HepG2 (cell line): ENCODE measurements at regions not wholly inside any gene's neighbourhood (a gene's known extent, or its start where the extent isn't known, plus 50 kb on each side); places are given as distances from the start of the nearest gene placed in this dataset.

ENCODE experiments used
- ATAC-seq: fragments of 200-7000 bp; cut with Tn5 transposase; 3 replicates; pipeline ENCODE4 v1.9.1; 2020; ENCODE audit warnings: mild to moderate bottlenecking, moderate library complexity
- BruUV-seq: library from RNA; stranded (reverse); fragments of 400-500 nt; replicated peaks from 2 replicates; lab custom pipeline; 2021; lab: Mats Ljungman, UMichigan
- CTCF ChIA-PET: fragments of 300-600 bp; formaldehyde crosslinking; extraction: SDS; loops from one replicate; lab custom pipeline; 2021; ENCODE audit warnings: low total read pairs, inconsistent platforms, low intra/inter-chr PET ratio; lab: Yijun Ruan, JAX
- POLR2A ChIA-PET: fragments of 350-600 bp; sonication (Branson Sonifier 250); formaldehyde crosslinking; loops from one replicate; lab custom pipeline; 2020; ENCODE audit warnings: antibody characterized with exemption, inconsistent platforms; lab: Yijun Ruan, JAX
- DNase-seq: peaks from one replicate; pipeline ENCODE4 v3.0.0-alpha.2; 2015; ENCODE audit warnings: low spot score
- FAIRE-seq: peaks from 3 replicates; lab custom pipeline; 2011; peaks lifted over from hg19 to GRCh38; lab: Jason Lieb, UNC
- H2AFZ ChIP-seq: one replicate; pipeline ENCODE4 v1.6.1; 2011; ENCODE audit warnings: low read length, inconsistent platforms
- H3K27ac ChIP-seq: fragments of 300-600 bp; 3 replicates; pipeline ENCODE4 v1.8.0; 2011; ENCODE audit warnings: mixed run types, mild to moderate bottlenecking, mixed read lengths, low read length, inconsistent platforms; ENCODE audit not compliant: insufficient read depth; ENCODE audit errors: extremely low read length
- H3K27me3 ChIP-seq, 2 experiments: fragments of 200-600 bp in 1 of 2; 2 replicates in 1 of 2; 3 replicates in 1 of 2; pipeline versions ENCODE4 v1.6.0 to v1.8.0; 2011; ENCODE audit warnings: low read length in 2 of 2, mild to moderate bottlenecking in 2 of 2, moderate library complexity in 2 of 2, inconsistent platforms in 1 of 2; ENCODE audit not compliant: insufficient read depth in 2 of 2, control insufficient read depth in 1 of 2
- H3K36me3 ChIP-seq, 2 experiments: fragments of 200-600 bp in 1 of 2; replicated peaks in 1 of 2; 2 replicates in 1 of 2; 3 replicates in 1 of 2; pipeline versions ENCODE4 v1.5.1 to v1.8.0; 2011; ENCODE audit warnings: low read length in 2 of 2, inconsistent platforms in 1 of 2; ENCODE audit not compliant: insufficient read depth in 2 of 2, control insufficient read depth in 1 of 2
- H3K4me1 ChIP-seq: 2 replicates; pipeline ENCODE4 v1.5.1; 2012; ENCODE audit warnings: low read length, inconsistent platforms; ENCODE audit not compliant: insufficient read depth
- H3K4me2 ChIP-seq: 2 replicates; pipeline ENCODE4 v1.6.0; 2011; ENCODE audit warnings: low read depth, low read length, inconsistent platforms
- H3K4me3 ChIP-seq, 3 experiments: fragments of 200-600 bp in 1 of 3; sonication (generic), shearing (Covaris generic) in 1 of 3; replicated peaks in 1 of 3; 2 replicates each; pipeline ENCODE4 v1.5.1; 2011 to 2016; ENCODE audit warnings: low read length in 3 of 3, inconsistent platforms in 2 of 3, low read depth in 2 of 3, mild to moderate bottlenecking in 2 of 3, control low read depth in 1 of 3, mixed read lengths in 1 of 3; ENCODE audit not compliant: insufficient read depth in 1 of 3
- H3K79me2 ChIP-seq: one replicate; pipeline ENCODE4 v1.6.1; 2011; ENCODE audit warnings: low read length, inconsistent platforms; ENCODE audit not compliant: insufficient read depth
- H3K9ac ChIP-seq: 2 replicates; pipeline ENCODE4 v1.6.0; 2011; ENCODE audit warnings: mild to moderate bottlenecking, low read depth, low read length, inconsistent platforms; ENCODE audit not compliant: insufficient read depth
- H3K9me3 ChIP-seq: 2 replicates; pipeline ENCODE4 v1.5.1; 2012; ENCODE audit warnings: mild to moderate bottlenecking, low read length
- H4K20me1 ChIP-seq: 2 replicates; pipeline ENCODE4 v1.6.0; 2011; ENCODE audit warnings: inconsistent platforms, mild to moderate bottlenecking, low read length, moderate library complexity; ENCODE audit not compliant: insufficient read depth
- AGO1 ChIP-seq: fragments of 200-400 bp; formaldehyde crosslinking; IDR thresholded peaks from 2 replicates; pipeline ENCODE4 v1.6.1; 2017; ENCODE audit warnings: mild to moderate bottlenecking, low read depth, low read length, moderate library complexity; ENCODE audit not compliant: poor library complexity, severe bottlenecking
- DBP ChIP-seq: sonication (generic); formaldehyde crosslinking; IDR thresholded peaks from 2 replicates; pipeline ENCODE4 v1.4.0; 2020; ENCODE audit warnings: missing genetic modification reagents; ENCODE audit errors: not compliant biosample characterization
- FOSL2 ChIP-seq: sonication (generic); formaldehyde crosslinking; IDR thresholded peaks from 2 replicates; pipeline ENCODE4 v1.4.0; 2020; ENCODE audit warnings: missing genetic modification reagents
- HMGXB3 ChIP-seq: sonication (generic); formaldehyde crosslinking; IDR thresholded peaks from 2 replicates; pipeline ENCODE4 v1.4.0; 2020; ENCODE audit warnings: missing genetic modification reagents, borderline replicate concordance
- MAZ ChIP-seq, 2 experiments: sonication (generic) in 1 of 2; formaldehyde crosslinking in 1 of 2; IDR thresholded peaks; 2 replicates each; pipeline versions ENCODE4 v1.5.0 to v1.6.1; 2012 to 2020; ENCODE audit warnings: low read depth in 2 of 2, mild to moderate bottlenecking in 2 of 2, borderline replicate concordance in 1 of 2, improper control_type of control experiment in 1 of 2, low read length in 1 of 2, missing genetic modification reagents in 1 of 2, moderate library complexity in 1 of 2
- MYC ChIP-seq: sonication (generic); formaldehyde crosslinking; IDR thresholded peaks from 2 replicates; pipeline ENCODE4 v1.9.0; 2021; ENCODE audit warnings: missing genetic modification reagents, borderline replicate concordance
- POLR2A ChIP-seq, 2 experiments: IDR thresholded peaks; 2 replicates each; pipeline ENCODE4 v1.6.1; 2011; ENCODE audit warnings: low read depth in 2 of 2, low read length in 2 of 2, mild to moderate bottlenecking in 1 of 2, moderate library complexity in 1 of 2; ENCODE audit not compliant: insufficient read depth in 1 of 2
- RARG ChIP-seq: sonication (generic); formaldehyde crosslinking; IDR thresholded peaks from 2 replicates; pipeline ENCODE4 v1.4.0; 2020; ENCODE audit warnings: low read depth, mild to moderate bottlenecking, missing genetic modification reagents
- SIN3A ChIP-seq: IDR thresholded peaks from 2 replicates; pipeline ENCODE4 v1.6.1; 2011; ENCODE audit warnings: low read depth, mild to moderate bottlenecking, control low read depth, low read length, borderline replicate concordance
- SNAPC5 ChIP-seq: sonication (generic); formaldehyde crosslinking; IDR thresholded peaks from 2 replicates; pipeline ENCODE4 v1.8.1; 2023; ENCODE audit warnings: mild to moderate bottlenecking, missing genetic modification reagents, borderline replicate concordance
- ZBTB14 ChIP-seq: sonication (generic); formaldehyde crosslinking; IDR thresholded peaks from 2 replicates; pipeline ENCODE4 v1.4.0; 2020; ENCODE audit warnings: missing genetic modification reagents
- ZFP1 ChIP-seq: IDR thresholded peaks from 2 replicates; pipeline ENCODE4 v1.6.1; 2016
- ZFP36L2 ChIP-seq: sonication (generic); formaldehyde crosslinking; IDR thresholded peaks from 2 replicates; pipeline ENCODE4 v1.4.0; 2020; ENCODE audit warnings: missing genetic modification reagents
- ZNF276 ChIP-seq: sonication (generic); formaldehyde crosslinking; IDR thresholded peaks from 2 replicates; pipeline ENCODE4 v1.4.0; 2020; ENCODE audit warnings: mild to moderate bottlenecking, low read depth, missing genetic modification reagents
- ZNF33B ChIP-seq: sonication (generic); formaldehyde crosslinking; IDR thresholded peaks from 2 replicates; pipeline ENCODE4 v1.5.1; 2020; ENCODE audit warnings: mild to moderate bottlenecking, missing genetic modification reagents
- ZNF441 ChIP-seq: sonication (generic); formaldehyde crosslinking; IDR thresholded peaks from 2 replicates; pipeline ENCODE4 v1.7.0; 2021; ENCODE audit warnings: missing genetic modification reagents, borderline replicate concordance
- ZNF558 ChIP-seq: sonication (generic); formaldehyde crosslinking; IDR thresholded peaks from 2 replicates; pipeline ENCODE4 v1.9.0; 2022; ENCODE audit warnings: mild to moderate bottlenecking, missing genetic modification reagents, borderline replicate concordance
- ZNF652 ChIP-seq: IDR thresholded peaks from 2 replicates; pipeline ENCODE4 v1.6.1; 2016; ENCODE audit warnings: low read depth, borderline replicate concordance
- WGBS: methylation state at CpG from one replicate; pipeline ENCODE4 v1.1.6; 2017; ENCODE audit warnings: low lambda C conversion rate; 5-methylcytosine and 5-hydroxymethylcytosine counted together
- in situ Hi-C: cut with HindIII; loops from 2 replicates; pipeline ENCODE4 v1.10.0; 2017; ENCODE audit warnings: low pct_unique_long_range_greater_than_20kb; ENCODE audit not compliant: extremely low pct_ligation_motif_present
- intact Hi-C: fragments of 100-400 bp; cut with micrococcal nuclease; formaldehyde crosslinking; loops from one replicate; pipeline ENCODE4 v1.10.0; 2022; ENCODE audit not compliant: unreplicated experiment

- intact Hi-C loops (no loop called here), in situ Hi-C loops (no loop called here)
- Histone ChIP-seq H3K27me3 (no peaks in the 10 kb centered on the region), H3K4me1 (no peaks in the 10 kb centered on the region), H4K20me1 (no peaks in the 10 kb centered on the region), H3K36me3 (no peaks in the 10 kb centered on the region), H2AFZ (no peak overlapping the region), H3K79me2 (no peaks in the 10 kb centered on the region), H3K9ac (no peak overlapping the region), H3K9me3 (no peaks in the 10 kb centered on the region), H3K27ac (no peak overlapping the region), H3K4me3 (no peak overlapping the region), H3K4me2 (no peak overlapping the region)
- CTCF ChIA-PET = no interaction called here
- DNase-seq = no peak
- WGBS = 0% methylated on average over 1 of the region's 1 CpG
- POLR2A ChIA-PET = no interaction called here
- no TSS peak for BruUV-seq
- no peak for FAIRE-seq
- no peak for ATAC-seq
- no peak for TF ChIP-seq SNAPC5
- TF ChIP-seq HMGXB3 = no peak
- no peak for TF ChIP-seq ZFP1 (CRISPR knock-in tag)
- TF ChIP-seq ZBTB14 (CRISPR knock-in tag) = no peak
- no peak for TF ChIP-seq ZNF652 (CRISPR knock-in tag)
- TF ChIP-seq SIN3A = no peak
- TF ChIP-seq ZNF33B (CRISPR knock-in tag) = no peak
- no peak for TF ChIP-seq ZNF558
- TF ChIP-seq MAZ (IDR thresholded peaks at IDR 0.05; ENCODE audit: borderline replicate concordance, low read depth, low read length) = no peak
- TF ChIP-seq MAZ (CRISPR knock-in tag; IDR thresholded peaks at IDR 0.05; ENCODE audit: low read depth) = no peak
- TF ChIP-seq MYC (CRISPR knock-in tag) = no peak
- TF ChIP-seq ZNF441 (CRISPR knock-in tag) = no peak
- no peak for TF ChIP-seq RARG (CRISPR knock-in tag)
- TF ChIP-seq FOSL2 = no peak
- TF ChIP-seq POLR2A (IDR thresholded peaks at IDR 0.05; ENCODE audit: insufficient read depth in 1 of 2, low read depth in 2 of 2, low read length in 2 of 2) = no peak
- TF ChIP-seq AGO1 = no peak
- no peak for TF ChIP-seq DBP
- no peak for TF ChIP-seq ZFP36L2 (CRISPR knock-in tag)
- TF ChIP-seq ZNF276 (CRISPR knock-in tag) = no peak
Measured at GRCh38 chr4:147288512-147288911, 192.4 kb upstream of the EDNRA start.
